ENCODE measurements at regions not wholly inside any gene's neighbourhood (a gene's known extent, or its start where the extent isn't known, plus 50 kb on each side); places are given as distances from the start of the nearest gene placed in this dataset.

GRCh38 chr15:96171853-96172296 is 158.6 kb upstream of the NR2F2 start:
- no peak for TF ChIP-seq CTCF (IDR thresholded peaks at IDR 0.05)

- TF ChIP-seq CTCF (IDR thresholded peaks at IDR 0.05), result no peak
Observed at GRCh38 chr15:96172417-96172816, 158.1 kb upstream of the NR2F2 start.

DNA sequence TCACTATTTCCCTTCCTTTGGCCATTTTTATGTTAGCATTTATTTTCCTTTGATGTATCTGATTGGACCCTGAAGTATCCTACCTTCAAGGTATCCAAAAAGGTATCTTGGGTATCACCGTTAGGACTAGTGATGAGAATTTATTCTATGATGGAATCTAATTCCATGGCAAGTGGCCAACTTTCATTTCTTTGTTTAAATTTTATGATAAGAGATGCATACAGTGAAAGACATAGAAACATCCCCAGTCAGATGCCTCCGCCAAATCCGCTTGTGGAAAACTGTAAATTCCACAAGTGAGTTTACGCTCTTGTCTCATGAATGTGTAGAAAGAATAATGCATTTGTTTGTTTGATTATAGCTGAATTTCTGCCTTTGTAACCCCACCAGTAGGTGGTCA is 153.7 kb upstream of the NR2F2 start:
- no peak for TF ChIP-seq CTCF (IDR thresholded peaks at IDR 0.05)

DNA sequence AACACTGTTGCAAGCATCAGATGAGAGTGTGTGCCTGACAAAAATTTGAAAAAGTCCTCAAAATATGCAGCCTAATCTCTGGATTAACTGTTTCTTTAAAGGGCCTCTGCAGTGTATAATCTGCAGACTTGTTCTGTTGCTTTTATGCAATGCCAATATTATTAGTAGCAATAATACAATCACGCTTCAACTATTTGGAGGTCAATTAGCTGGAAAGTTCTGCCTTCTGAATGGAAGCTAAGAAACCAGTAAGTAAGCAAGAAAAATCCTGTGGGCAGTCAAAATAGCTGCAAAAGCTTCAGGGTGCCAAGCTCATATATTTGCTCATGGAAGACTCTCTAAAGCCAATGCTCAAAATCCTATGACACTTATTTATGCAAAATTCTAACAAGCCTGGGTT is 153.2 kb upstream of the NR2F2 start:
- no peak for TF ChIP-seq CTCF (IDR thresholded peaks at IDR 0.05)

GRCh38 chr15:96180087-96180748 is 150.3 kb upstream of the NR2F2 start:
- no peak for TF ChIP-seq CTCF (IDR thresholded peaks at IDR 0.05)

GRCh38 chr15:96181217-96181616 is 149.3 kb upstream of the NR2F2 start:
- TF ChIP-seq CTCF (IDR thresholded peaks at IDR 0.05), result no peak

- TF ChIP-seq CTCF (IDR thresholded peaks at IDR 0.05), result no peak
Observed at GRCh38 chr15:96181873-96182301, 148.6 kb upstream of the NR2F2 start.
